ENCODE measurements at regions not wholly inside any gene's neighbourhood (a gene's known extent, or its start where the extent isn't known, plus 50 kb on each side); places are given as distances from the start of the nearest gene placed in this dataset.
"Not testable (repeated sequence)": the region's sequence is repeated elsewhere in the genome, so short reads cannot be mapped to it uniquely, and the experiment has no call there.

DNA sequence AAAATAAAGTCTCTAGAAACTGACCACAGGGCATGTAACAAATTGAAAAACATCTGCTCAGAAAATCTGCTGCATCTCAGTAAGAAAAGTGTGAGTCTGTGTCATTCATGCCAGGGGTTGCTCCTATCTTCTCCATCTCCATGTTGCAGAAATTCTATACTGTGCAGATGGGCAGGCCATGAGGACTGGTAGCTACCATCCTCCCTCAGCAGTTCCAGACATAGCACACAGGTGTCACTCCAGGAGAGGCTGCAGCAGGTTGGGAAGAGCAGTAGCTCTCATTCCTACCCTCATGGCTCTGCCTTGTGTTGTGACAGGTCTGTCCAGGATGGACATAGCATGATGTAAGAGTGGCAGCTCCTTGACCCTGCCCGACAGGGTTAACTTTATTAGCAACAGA, 173.4 kb downstream of the NDUFS4 start:
- no peak for DNase-seq

- no peak for DNase-seq
Measured at GRCh38 chr5:53738105-53738504, 177.7 kb downstream of the NDUFS4 start.

GRCh38 chr5:53739111-53739510, 178.7 kb downstream of the NDUFS4 start:
- DNase-seq, result no peak

DNA sequence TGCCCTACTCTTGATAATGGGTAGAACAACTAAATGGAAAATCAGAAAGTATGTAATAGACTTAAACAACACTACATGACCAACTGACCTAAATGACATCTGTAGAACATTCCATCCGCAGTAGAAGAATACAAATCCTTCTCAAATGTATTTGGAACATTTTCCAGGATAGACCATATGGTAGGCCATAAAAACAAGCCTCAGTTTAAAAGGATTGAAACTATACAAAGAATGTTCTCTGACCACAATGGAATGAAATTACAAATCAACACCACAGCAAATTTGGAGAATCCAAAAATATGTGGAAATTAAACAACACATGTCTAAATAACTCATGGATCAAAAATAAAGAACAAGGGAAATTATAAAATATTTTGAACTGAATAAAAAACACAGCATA, 189.2 kb downstream of the NDUFS4 start:
- DNase-seq, result no peak

- not testable (repeated sequence) for DNase-seq
Measured at GRCh38 chr5:53752282-53752681, 191.8 kb downstream of the NDUFS4 start.

DNA sequence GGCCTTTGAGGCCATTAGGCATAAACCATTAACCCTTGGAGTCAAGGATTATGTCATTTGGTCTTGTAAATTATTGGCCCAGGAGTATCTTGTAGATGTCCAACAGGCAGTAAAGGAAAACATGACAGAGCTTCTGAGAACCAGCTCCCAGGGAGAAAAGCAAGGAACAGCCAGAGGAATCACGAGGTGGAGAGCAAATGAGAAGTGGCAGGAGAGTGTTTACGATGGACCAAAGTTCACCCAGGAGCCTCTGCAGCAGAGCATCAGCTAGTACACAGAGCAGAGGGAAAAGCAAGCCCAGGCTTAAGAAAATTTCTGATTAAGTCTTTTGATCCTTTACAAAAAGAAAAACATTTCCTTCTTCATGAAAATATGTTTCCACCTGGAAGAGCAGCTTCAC, 206.2 kb downstream of the NDUFS4 start:
- DNase-seq, result no peak

DNA sequence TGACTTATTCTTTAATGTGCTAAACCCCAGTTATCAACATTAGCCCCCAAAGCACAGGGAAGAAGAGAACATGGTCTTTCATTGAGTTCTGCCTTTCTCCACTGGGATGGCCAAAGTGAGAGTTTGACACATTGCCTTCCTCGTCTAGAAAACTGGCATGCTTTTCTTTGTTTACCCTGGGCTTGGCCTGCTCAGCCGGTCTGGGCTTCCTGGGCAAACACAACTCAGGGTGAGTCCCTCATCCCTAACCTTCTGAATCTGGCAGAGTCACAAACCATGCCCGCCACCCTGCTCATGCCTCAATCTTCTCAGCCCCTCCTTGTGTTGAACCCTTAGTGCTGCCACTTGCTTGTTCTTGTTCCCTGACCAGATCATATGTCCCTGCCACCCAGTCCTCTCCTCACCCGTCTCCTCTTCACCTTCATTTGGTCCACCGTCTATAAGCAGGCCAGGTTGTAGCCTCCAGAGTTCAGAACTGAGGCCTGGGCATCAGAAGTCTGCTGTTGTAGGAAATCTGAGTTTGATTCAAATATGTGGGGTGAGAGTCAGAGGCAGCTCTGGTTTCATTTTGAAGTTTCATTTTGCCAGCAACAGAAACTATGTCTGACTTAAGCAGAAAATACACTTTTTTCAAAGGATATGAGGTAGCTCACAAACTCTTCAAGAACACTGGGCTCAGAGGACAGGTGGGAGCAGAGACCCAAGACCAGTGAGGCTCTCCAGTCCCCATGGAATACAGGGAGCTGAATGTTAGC, 217.6 kb downstream of the NDUFS4 start:
- no peak for DNase-seq

DNA sequence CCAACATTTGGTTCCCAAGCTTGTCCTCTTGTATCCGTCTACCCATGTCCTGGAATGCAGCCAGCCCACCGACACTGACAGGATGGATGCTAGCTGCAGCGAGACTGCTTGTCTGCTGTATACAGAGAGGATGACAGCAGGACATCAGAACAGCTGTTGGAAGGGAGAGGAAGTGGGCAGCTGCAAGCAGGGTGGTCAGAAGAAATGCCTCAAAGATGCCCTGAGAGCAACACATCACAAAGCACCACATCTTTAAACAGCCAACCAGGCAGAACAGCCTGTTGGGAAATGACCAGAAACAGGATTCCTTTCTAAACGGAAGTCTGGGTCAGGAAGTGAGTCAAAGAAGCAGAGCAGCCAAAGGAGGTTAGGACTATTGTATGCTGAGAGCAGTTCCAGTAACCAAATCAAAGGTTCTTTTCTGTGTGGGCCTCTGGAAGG, 219.1 kb downstream of the NDUFS4 start:
- DNase-seq, result no peak

GRCh38 chr5:53782620-53783019, 222.2 kb downstream of the NDUFS4 start:
- no peak for DNase-seq

- DNase-seq, result no peak
Measured at GRCh38 chr5:53783624-53784228, 223.3 kb downstream of the NDUFS4 start.

- no peak for DNase-seq
Measured at GRCh38 chr5:53784596-53784995, 224.2 kb downstream of the NDUFS4 start.

DNA sequence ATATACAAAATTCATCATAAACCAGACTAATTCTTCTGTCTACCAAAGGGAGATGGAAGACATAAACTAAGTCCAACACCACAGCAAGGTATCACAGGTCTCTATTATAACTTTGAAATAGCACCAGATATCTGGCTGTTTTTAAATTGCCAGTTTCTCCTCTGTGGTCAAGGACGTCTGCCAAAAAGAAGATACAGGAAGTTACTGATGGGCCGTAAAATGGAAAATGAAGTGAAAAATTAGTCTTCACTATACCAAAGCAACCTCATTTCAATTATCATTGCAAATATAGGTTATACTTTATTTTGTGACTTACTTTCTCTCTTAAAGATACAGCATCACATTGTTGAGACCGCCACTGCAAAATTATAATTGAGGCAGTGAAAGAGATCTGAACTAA, 225.5 kb downstream of the NDUFS4 start:
- no peak for DNase-seq

- DNase-seq, result no peak
Measured at GRCh38 chr5:53790026-53790425, 229.6 kb downstream of the NDUFS4 start.

DNA sequence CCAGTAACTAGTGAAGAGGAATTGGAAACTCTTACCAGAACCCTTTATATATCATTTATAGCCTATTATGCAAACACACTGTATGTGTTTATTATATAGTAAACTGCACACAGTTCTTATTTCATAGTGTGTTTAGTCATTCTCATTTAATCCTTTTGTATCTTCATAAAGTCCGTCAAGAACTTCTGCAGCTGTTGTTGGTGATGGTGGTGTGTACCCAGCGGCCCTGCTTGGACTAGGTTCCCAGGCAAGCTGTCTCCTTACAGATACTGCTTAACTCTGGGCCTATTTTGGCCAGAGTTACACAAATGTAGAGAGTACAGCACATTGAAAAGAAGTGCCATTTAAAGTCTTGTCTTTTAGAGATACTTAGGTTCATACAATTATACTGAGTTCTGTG, 231.9 kb downstream of the NDUFS4 start:
- no peak for DNase-seq

GRCh38 chr5:53799644-53800043, 239.2 kb downstream of the NDUFS4 start:
- DNase-seq, result not testable (repeated sequence)

DNA sequence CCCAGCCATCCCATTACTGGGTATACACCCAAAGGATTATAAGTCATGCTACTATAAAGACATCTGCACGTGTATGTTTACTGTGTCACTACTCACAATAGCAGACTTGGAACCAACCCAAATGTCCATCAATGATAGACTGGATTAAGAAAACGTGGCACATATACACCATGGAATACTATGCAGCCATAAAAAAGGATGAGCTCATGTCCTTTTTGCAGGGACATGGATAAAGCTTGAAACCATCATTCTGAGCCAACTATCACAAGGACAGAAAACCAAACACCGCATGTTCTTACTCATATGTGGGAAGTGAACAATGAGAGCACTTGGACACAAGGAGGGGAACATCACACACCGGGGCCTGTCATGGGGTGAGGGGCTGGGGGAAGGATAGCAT, 248.0 kb downstream of the NDUFS4 start:
- DNase-seq, result not testable (repeated sequence)

- DNase-seq, result no peak
Measured at GRCh38 chr5:53814819-53815218, 254.4 kb downstream of the NDUFS4 start.

DNA sequence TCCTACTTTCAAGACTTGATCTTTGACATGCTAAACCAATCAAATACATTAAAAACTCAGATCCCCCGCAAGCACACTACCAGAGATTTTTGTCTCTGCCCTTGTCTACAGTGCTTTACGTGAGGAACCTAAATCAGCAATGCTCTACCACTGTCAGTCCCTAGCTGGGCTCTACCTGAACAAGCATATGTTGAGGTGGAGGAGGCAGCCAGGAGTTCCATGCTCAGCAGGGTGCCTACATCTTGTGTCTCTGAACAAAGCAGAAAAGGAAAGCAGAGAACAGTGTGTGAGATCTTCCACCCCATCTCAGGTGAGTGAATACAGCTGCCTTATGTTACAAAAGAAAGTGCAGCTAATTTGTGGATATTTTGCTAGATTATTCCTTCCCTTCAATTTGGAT, 255.0 kb downstream of the NDUFS4 start:
- no peak for DNase-seq

DNA sequence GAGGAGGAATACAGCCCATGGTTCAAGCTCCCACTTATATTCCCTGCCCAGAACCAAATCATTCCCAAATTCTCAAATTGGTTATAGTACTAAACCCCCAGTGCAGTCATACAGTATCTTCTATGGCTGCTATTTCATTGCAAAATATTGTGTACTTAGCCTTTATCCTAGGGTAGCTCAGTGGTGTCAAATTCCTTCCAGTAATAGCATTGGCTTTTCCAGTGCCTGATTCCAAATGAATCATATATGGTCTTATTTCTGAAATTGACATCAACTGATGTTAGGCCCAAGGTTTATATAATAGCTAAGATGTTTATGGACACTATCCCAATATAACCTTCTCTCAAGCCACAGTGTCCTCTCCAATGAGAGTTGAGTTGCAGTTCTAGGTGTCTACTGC, 256.7 kb downstream of the NDUFS4 start:
- DNase-seq, result no peak

DNA sequence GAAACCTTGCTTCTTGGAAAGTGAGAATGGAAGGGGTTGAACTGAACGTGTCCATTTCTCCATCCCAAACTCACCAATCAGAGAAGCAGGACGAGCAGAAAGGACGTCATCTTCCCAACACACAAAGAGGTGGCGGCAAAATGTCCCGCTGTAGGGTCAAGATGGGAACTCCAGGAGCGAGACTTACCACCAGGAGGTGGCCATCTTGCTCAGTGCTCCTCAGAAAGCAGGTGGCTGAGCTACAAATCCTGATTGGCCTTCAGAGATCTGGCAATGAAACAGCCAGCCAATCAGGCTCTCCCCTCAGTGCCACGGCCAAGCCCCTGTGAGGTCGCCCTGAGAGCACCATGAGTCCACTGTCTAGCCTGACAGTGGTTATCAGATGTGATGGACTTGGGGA, 259.0 kb downstream of the NDUFS4 start:
- no peak for DNase-seq

GRCh38 chr5:53820119-53820801, 259.8 kb downstream of the NDUFS4 start:
- DNase-seq, result no peak

DNA sequence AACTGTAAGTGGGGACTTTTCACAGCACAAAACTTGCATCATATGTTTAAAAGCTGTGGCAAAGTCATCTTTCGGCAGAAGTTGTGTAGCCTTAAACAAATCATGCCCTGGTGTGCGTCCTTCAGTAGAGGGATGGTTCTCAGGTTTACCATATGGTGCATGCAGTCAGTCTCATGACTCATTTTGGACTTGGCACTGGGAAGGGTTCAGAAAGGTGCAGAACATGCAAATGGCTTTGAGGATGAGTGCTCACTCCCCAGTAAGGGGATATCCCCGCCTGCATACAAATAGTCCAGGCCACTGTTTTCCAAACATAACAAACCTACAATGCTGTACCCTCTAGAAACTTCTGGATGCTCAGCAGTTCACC, 260.3 kb downstream of the NDUFS4 start:
- DNase-seq, result no peak

DNA sequence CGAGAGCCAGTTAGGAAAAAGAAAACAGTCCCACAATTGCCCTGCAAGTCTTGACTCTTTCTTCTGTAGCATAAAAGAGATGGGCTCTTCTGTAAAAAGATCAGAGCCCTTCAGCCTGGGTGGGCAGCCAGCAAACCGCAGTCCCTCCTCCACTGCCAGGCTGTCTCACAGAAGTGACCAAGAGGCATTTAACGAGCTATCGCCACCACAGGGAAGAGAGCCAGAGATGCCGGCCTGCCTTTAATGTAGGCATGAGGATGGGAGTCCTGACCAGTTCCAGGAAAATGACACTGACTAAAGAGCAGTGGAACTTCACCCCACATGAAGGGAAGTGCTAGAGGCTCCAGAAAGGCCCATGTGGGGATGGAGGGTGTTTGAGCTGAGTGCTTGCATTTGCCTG, 264.6 kb downstream of the NDUFS4 start:
- no peak for DNase-seq

All from muscle of arm (tissue), 1 donor.